Activated CD4-positive, alpha-beta T cell treated with anti-CD3 and anti-CD28 coated beads, Interleukin-2, amount 50 U/mL, for 16 hours (primary cell): ENCODE measurements at regions not wholly inside any gene's neighbourhood (a gene's known extent, or its start where the extent isn't known, plus 50 kb on each side); places are given as distances from the start of the nearest gene placed in this dataset.

Experiments
- DNase-seq: peaks from one replicate; pipeline ENCODE4 v3.0.0-alpha.2; 2020

DNA sequence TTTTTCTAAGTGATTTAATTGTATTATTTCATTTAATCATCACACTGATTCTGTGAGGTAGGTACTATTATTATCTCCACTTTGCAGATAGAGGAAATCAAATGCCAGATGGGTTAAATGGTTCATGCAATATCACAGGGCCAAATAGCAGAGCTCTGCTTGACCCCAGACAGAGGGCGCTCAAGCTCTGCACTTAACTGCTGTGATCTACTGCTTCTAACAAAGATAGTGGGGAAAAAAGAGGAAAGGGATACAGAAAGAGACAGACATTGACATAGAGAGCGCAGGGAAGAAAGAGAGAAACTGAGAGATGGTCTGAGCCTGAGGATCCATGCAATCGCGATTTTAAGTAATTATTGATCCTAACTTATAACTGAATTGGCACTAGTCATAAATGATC is 279.1 kb upstream of the THRB start:
- peak; percentile 34 for DNase-seq

DNA sequence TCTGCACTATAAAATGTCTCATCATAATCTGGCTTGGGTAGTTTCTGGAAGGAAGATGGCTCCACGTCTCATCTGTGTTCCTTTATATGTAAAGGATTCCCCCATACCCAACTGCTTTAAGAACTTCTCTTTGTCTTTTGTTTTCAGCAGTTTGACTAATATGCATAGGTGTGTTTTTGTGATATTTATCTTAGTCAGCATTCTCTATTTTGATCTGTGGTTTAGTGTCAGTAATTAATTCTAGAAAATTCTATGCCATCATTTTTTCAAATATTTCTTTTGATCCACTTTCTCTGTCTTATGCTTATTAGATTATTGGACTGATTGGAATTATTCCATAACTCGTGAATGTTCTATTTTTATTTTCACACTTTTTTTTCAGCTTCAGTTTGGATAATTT is 286.3 kb upstream of the THRB start:
- DNase-seq: no peak

DNA sequence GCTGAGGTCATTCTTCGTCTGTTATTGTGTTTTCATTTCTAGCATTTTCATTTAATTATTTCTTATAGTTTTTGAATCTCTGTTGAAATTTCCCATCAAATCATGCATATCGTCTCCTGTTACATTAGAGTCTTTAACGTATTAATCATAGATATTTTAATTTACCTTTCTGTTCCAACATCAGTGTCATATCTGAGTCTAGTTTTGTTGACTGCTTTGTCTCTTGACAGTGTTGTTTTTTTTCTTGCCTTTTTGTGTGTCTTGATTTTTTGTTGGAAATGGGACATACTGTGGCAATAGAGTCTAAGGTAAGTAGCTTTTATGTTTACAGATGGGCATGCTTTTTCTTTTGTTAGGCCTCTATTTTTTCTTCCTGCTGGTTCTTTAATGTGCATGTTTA is 286.8 kb upstream of the THRB start:
- no peak for DNase-seq

DNA sequence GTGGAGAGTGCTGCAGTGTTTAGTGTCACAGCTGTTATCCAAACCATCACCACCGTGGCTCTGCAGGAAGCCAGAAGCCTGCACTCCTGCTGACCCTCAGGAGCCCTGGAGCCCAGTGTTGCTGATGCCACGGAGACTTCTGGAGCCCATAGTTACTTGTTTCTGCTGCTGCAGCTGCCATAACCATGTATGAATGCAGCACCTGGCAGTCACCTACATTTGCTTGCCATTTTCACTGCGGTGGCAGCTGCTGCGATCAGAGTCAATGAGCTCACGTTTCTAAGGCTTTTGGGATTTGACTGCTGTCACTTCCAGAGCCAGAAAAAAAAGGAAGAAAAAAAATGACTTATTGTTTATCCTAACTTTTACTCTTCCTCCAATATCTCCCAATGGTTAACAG is 299.2 kb upstream of the THRB start:
- DNase-seq: no peak

DNA sequence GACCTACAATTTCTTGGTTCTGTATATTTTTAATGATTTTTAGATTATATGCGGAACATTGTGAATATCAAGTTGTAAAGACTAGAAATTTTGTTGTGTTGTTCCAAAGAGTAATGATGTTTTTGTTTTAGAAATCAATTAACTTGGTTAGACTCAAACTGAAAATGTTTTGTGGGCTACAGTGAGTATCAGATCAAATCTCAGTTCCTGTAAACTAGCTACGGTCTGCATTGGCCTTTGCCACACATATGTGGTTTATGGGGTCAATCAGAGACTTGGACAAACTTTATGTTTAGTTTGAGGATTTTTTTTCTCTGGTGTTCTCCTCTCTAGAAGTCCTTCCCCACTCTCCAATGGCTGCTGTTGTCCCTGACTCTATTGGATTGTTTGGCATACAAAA is 308.0 kb upstream of the THRB start:
- DNase-seq: no peak

DNA sequence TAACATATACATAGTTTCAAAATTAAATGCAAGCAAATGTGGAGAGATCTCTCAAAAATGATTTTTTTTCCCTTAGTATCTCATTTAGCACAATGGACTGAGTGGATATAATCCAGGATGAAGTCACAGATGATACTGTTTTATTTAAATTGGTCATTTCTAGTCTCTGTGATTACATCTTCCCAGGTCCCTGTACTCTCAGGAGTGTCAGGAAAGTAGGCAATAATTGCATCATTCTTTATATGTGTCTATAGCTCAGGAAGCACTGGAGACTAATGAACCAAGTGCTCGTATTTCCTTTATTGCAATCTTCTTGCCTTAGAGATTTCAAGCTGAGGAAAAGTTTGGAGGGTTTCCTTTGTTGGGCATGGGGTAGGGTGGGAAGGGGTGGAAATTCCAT is 309.4 kb upstream of the THRB start:
- DNase-seq: no peak

DNA sequence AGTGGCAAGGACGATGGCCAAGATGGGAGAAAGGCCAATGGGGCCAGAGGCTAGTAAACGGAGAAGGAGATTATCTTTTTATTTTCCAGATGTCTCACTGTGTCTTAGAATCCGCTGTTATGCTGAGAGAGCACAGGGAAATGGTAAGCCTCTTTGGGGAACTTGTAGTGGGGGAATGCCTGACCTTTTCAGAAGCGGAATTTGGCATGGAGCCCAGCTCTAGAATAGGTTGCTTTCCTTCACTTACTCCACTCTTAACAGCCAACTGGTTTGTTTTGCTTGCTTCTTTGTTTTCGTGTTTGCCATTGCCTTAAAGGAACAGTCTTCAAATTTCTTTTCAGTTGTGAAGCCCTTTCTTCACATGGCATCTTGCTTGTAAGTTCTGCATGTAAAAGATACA is 316.2 kb upstream of the THRB start:
- no peak for DNase-seq

DNA sequence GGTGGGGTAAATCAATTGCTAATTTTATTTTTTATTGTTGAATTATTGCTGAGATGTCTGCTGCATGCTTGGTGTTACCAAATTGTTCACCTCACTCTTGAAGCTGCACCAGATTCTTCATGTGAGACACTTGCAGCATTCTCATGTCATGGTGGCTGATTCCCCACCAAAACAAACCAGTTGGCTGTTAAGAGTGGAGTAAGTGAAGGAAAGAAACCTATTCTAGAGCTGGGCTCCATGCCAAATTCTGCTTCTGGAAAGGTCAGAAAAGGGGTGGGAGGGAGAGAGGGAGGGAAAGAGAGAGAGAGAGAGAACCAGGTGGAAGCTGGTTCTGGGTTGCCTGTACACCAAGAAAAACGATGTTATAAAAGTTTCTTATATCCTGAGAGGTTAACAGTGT is 317.5 kb upstream of the THRB start:
- DNase-seq: no peak

DNA sequence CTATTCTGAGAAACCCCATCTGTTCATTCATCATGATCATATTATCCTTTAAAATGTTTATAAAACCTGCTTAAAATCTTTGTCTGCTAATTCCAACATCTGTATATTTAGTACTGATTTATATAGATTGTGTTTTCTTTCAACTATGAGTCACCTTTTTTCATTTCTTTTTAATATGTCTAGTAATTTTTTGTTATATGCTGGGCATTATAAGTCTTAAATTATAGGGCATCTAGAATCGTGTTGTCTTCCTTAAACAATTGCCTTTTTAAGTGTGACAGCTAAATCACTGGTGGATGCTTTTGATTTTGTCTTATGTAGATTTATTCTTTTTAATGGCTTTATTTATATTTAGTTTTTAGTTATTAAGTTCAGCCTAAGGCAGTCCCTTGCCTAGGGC is 323.4 kb upstream of the THRB start:
- no peak for DNase-seq

DNA sequence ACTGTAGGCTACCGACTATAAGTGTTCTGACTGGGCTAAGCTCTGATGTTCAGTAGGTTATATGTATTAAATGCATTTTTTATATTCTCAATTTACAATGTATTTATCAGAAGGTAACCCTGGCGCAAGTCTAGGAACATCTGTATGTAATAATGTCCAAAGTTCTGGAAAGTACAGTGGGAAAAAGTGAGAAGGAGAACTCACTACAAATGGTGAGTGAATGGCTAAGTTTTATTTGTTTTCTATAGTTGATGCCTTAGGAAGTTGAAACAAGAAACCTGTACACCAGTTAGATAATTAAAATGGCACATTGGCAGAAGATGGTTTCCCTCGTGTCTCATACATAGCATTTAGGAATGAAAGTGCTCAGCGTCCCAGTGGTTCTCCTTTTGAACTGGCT is 333.4 kb upstream of the THRB start:
- DNase-seq: no peak

DNA sequence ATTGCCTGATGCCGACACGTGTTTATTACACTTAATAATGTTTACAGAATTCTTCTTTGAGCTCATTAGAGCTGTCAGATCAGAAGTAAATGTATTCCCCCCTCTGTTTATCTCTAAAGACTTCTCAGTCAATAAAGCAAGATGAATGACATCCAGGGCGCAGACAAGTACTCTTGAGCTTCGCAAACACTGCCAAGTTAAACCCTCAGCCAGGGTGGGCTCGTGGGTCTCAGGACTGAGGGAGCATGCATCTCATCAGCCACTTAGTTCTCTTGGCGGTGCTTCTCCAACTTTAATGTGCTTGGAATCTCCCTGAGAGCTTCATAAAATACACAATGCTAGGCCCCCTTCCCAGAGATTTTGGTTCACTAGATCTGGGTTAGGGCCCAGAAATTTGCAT is 333.9 kb upstream of the THRB start:
- no peak for DNase-seq

DNA sequence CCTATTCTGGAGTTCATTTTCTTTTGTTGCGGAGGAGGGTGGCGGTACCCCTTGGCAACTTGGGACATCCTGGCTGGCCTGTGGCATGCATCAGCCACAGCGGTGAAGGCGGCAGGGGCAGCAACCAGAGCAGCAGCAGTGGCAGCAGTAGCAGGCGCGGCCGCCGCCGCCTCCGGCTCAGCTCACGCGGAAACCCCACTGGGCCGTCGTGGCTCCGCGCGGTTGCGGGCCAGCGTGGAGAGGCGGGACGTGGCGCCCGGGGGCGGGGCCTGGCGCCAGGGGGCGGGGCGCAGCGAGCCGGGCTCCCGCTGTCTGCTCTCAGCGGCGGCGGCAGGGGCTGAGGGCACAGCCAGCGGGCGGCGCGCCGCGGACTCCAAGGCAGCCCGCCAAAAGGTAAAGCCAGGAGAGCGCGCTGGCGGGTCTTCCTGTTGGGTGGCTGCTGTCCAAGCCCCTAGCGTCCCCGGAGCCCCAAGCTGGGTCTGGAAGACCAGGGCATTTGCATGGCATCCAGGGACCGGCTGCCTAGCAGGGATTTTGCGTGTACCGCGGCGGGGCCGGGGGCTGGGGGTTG is 334.4 kb upstream of the THRB start:
- no peak for DNase-seq

DNA sequence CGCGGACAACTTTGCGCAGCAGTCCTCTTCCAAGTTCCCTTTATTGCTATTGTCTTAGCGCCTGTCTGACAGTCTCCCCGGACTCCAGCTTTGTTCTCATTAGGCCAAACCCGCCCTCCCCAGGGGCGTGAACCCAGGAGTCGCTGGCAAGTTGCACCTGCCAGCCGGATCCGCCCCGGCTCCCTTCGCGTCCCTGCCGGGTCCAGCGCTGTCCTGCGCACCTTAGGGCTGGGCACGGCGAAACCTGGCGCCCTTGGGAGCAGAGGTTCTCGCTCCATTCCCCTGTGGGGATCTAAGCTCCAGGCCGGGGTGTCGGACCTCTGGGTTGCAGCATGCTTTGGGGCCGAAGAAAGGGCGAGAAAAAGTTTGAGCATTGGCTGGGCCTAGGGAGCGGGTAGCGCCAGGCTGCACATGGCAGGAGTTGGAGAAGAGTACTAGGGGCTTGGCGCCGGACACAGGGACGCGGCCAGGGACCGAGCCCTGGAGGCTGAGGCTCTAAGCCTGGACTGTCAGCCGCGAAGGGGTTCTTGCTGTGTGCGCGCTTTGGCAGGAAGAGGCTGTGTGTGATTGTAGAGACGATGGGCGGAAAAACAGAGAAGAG is 335.1 kb upstream of the THRB start:
- DNase-seq: no peak

DNA sequence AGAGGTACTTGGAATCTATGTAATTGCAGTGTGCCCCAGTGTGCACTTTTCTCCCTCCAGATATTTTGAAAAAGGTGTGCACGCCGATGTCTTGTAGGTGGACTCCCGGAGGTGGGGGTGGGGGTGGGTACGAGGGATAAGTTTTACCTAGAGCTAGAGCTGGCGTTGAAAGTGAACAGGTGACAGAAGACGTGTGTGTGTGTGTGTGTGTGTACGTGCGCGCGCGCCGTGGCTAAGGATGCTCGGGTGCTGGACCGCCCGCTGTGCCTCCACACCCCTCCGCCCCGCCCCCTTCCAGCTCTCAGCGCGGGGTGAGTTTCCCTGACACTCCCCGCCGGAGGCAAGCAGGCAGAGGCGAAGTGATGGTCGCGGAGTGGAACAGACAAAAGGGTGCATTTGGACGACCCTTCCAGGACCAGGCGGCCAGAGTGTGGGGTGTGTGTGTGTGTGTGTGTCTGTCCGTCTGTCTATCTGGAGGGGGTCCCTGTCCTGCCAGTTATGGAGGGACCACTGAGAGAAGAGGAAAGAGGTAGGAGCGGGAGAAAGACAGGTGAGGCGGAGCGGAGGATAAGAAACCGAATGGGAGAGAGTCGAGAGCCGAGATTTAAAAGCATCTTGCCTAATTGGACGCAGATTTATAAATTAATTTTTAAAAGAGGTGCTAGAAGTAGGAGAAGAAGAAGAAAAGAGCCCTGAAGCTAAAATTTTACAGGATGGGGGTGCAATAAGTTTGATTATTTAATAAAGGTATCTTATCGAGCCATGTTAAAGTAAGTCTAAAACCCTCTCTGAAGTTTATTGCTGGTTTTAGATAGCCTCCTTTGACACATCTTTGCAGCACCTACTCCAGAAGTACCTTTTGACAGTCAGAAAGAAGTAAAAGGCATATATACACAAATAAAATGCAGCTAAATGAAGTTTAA is 335.8 kb upstream of the THRB start:
- no peak for DNase-seq

DNA sequence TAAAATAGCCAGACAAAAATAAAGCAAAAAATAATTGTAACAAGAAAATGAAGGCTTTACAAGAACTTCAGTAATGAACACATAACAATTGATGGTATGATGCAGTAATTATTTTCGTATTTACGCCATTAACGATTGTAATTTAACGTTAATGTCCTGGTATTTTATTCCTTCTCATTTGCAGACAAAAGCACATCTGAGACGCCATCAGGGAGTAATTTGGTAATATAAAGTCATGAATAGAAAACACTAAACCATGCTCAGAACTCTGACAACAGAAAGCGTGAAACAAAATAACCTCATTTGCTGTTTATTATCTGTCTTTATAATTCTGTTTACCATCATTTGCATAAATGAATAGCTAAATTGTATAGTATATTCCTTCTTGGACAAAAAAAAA is 336.6 kb upstream of the THRB start:
- no peak for DNase-seq

DNA sequence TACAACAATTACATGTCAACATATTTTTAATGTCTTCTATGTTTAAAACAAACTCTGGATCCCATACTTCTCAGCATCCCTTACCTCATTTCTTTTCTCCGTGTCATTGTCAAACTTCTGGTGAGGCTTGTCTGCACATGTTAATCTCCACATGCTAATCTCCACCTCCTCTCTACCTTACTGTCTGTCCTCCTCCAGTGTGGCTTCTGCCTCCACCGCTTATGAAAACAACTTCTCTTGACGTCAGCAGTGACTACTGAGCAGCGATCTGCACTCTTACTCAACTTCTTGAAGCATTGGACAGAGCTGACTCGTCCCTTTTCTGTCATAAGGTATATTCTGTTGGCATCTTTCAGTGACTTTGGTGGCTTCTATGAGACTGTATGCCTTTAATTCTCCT is 338.2 kb upstream of the THRB start:
- DNase-seq: no peak

DNA sequence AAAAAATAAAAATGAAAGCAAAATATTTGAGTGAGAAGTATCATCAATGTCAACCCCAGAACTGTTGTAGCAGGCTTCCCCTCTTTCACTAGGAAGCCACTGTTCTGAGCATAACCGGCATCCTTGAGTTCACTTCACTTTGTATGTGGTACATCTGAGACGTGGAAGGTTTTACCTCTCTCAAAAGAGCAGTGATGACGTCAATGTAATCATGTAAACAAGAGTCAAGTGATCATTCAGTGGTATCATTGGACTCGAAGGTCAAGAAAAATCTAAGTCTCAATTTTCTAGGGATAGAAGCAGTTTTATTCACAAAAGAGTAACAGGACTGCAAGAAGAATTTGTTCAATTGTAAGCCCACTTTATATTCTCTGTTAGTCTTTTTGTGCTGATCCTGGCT is 339.8 kb upstream of the THRB start:
- no peak for DNase-seq

DNA sequence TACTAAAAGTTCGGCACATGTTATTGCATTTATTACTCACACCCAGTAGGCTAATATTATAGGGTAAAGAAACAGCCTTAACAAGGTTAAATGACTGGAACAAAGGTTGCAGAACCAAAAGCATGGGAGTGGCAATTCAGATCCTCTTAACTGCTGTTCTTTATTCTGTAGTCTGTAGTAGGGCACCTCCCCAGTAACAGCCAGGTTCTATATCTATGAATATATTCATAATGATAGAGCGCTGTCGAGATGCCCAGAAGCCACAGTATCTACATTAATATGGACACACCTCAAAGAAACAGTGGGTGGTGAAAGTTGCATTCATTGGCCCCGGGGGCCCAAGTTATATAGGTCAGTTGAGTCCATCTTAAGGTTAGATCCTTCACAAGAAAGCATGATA is 340.9 kb upstream of the THRB start:
- DNase-seq: no peak

DNA sequence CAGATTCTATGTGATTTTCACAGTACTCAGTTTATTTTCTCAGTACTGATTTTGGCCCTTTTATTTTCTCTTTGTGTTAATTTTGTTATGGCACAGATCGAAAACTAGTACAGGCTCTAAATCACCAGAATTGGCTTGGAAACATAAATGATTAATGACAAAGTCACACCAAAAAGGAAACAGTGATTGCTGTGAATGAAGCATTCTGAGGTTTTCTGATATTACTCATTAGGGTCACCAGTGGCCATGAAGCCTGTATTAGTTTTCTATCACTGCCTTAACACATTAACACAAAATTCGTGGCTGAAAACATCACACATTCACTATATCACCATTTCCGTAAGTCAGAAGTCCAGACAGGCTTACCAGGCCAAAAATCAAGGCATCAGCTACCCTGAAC is 343.0 kb upstream of the THRB start:
- DNase-seq: no peak

DNA sequence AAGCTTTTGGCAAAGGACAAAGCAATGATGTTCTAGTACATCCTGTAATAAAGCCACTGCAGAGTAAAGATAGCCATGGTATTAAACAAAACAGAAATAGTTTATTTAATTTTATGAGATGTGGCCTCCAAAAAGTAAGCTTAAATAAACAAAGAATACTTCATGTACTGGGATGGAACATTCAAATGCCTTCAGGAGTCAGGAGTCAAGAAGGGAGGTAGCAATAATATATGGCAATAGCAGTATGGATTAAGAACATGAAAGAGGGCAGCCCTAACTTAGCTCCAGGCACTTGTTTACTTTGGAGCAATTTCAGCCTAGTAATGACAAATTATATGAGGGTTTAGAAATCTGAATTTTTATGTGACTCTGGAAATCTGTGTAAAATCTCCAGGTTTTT is 343.9 kb upstream of the THRB start:
- DNase-seq: no peak

DNA sequence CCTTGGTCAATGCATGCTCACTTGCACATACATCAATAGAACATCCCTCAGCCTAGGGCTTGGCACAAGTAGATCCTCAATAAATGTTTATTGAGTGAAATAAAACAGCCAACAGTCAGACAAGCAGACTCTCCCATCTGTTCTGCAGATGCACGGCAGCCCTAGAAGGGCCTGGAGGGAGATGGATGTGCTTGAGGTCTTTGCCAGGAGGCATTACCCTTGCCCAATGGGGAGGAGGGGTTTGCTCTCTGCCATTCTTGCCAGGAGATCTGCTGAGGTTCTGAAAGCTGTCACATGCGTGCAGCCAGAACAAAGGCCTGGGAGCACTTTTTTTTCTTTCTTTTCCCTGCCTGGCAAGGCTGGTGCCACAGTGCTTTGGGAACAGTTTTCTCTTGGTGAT is 349.3 kb upstream of the THRB start:
- no peak for DNase-seq

DNA sequence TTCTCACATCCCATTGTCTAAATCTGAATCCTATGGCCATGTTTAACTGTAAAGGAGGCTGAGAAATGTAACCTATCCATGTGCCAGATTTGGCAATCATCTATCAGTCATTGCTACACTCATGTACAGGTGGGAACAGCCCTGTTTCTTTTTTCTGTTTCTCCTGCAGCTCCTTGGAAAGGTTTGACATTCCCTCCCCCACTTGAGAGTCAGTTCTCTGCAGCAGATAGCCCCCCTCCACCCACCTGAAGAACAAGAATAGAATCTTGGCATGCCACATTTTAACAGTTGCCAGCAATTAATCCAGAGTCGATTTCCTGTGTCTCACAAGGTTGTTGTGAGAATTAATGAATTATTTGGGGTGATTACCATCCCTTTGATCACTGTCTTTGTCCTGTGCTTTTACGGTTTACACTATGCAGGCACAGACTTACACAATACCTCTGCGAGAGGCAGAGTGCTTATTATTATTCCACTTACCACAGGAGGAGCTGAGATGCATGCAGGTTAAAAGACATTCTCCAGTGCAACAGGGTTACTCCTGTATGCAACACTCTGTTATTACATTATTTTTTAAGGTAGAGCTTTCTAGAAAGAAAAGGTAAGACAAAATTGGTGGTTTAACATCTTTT is 351.0 kb upstream of the THRB start:
- DNase-seq: no peak

DNA sequence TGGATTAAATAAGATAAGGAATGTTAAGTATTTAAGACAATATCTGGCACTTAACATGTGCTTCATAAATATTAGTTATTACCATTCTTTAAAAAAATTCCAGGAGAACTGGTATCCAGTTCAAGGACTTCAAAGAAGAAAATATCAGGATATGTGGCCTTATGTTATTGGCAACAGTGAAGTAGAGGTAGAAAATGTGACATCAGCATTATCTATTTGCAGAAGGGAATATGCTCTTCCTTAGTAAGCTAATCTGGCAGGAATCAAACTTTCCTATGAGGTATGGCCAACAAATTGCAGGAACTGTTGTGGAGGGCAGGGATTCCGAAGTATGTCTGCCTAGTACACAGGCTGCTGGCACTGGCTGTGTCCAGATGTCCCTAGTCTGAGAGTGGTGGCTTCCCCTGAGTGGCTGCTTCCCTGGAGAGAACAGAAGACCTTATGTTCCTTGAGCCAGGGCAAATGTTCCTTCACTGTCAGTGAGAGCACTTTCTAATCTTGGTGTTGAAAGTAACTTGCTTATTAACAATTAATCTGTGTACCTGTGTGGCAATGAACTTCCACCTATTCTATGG is 351.7 kb upstream of the THRB start:
- no peak for DNase-seq

DNA sequence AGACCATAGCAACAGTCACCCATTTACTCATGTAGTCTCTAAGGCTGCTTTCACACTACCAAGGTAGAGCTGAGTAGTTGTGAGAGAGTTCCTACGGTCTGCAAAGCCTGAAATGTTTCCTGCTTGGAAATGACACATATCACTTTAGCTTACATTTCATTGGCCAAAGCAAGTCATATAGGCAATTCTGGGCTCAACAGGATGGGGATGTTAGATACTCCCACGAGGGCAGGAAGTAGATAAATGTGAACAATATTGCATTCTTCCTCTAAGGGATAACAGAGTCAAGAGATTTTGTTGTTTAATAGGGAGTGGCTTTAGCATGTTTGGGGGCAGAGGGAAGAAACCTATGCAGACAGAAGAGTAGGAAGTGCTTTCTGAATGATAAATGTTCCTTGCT is 355.6 kb upstream of the THRB start:
- DNase-seq: no peak
